ENCODE measurements at regions not wholly inside any gene's neighbourhood (a gene's known extent, or its start where the extent isn't known, plus 50 kb on each side); places are given as distances from the start of the nearest gene placed in this dataset.
"Not testable (repeated sequence)": the region's sequence is repeated elsewhere in the genome, so short reads cannot be mapped to it uniquely, and the experiment has no call there.

GRCh38 chr9:64130325-64130724 lies 1154.7 kb downstream of the FOXD4L5 start:
- H3K4me1 ChIP-seq (ENCODE audit: control insufficient read depth, insufficient read depth, low read length); H3K4me3 ChIP-seq (ENCODE audit: low read depth in 2 of 2, low read length in 2 of 2); CTCF ChIA-PET; intact Hi-C loops (cut with micrococcal nuclease; ENCODE audit: unreplicated experiment); ATAC-seq; H3K36me3 ChIP-seq (ENCODE audit: control insufficient read depth, insufficient read depth, low read length); H3K27ac ChIP-seq (ENCODE audit: low read length); DNase-seq (ENCODE audit: low read depth, low spot score); BruUV-seq (replicated peaks); in situ Hi-C loops (cut with HindIII; ENCODE audit: low pct_unique_long_range_greater_than_20kb, low sequenced_read_pairs); H3K27me3 ChIP-seq (ENCODE audit: control insufficient read depth, insufficient read depth, low read length); POLR2A ChIA-PET; H3K9me3 ChIP-seq (ENCODE audit: control insufficient read depth, insufficient read depth, low read depth, low read length): not testable (repeated sequence)

GRCh38 chr9:64128572-64128971 lies 1156.4 kb downstream of the FOXD4L5 start:
- CTCF ChIA-PET = no interaction called here
- no peak overlapping the region for H3K4me3 ChIP-seq (ENCODE audit: low read depth in 2 of 2, low read length in 2 of 2)
- DNase-seq (ENCODE audit: low read depth, low spot score) (no peak), ATAC-seq (no peak)
- no peaks in the 10 kb centered on the region for H3K27me3 ChIP-seq (ENCODE audit: control insufficient read depth, insufficient read depth, low read length)
- H3K9me3 ChIP-seq (ENCODE audit: control insufficient read depth, insufficient read depth, low read depth, low read length) = no peaks in the 10 kb centered on the region
- BruUV-seq (replicated peaks) = no TSS peak
- no peaks in the 10 kb centered on the region for H3K36me3 ChIP-seq (ENCODE audit: control insufficient read depth, insufficient read depth, low read length)
- in situ Hi-C loops (cut with HindIII; ENCODE audit: low pct_unique_long_range_greater_than_20kb, low sequenced_read_pairs) = no loop called here
- no peak for TF ChIP-seq REST (IDR thresholded peaks at IDR 0.05; ENCODE audit: insufficient read depth in 1 of 2, low read depth in 2 of 2, low read length in 1 of 2)
- no peak for TF ChIP-seq CTCF (IDR thresholded peaks at IDR 0.05)
- no peak for TF ChIP-seq SIN3A (IDR thresholded peaks at IDR 0.05; ENCODE audit: borderline replicate concordance, insufficient read depth, low read depth, low read length)
- TF ChIP-seq TCF7L2 (IDR thresholded peaks at IDR 0.05; ENCODE audit: low read depth, low read length) = no peak
- TF ChIP-seq POLR2AphosphoS5 (IDR thresholded peaks at IDR 0.05; ENCODE audit: low read depth, low read length) = no peak
- intact Hi-C loops (cut with micrococcal nuclease; ENCODE audit: unreplicated experiment) = no loop called here
- no peak overlapping the region for H3K27ac ChIP-seq (ENCODE audit: low read length)
- POLR2A ChIA-PET = no interaction called here
- H3K4me1 ChIP-seq (ENCODE audit: control insufficient read depth, insufficient read depth, low read length) = no peaks in the 10 kb centered on the region

- H3K4me3 ChIP-seq (ENCODE audit: low read depth in 2 of 2, low read length in 2 of 2); in situ Hi-C loops (cut with HindIII; ENCODE audit: low pct_unique_long_range_greater_than_20kb, low sequenced_read_pairs); BruUV-seq (replicated peaks); ATAC-seq; H3K36me3 ChIP-seq (ENCODE audit: control insufficient read depth, insufficient read depth, low read length); H3K9me3 ChIP-seq (ENCODE audit: control insufficient read depth, insufficient read depth, low read depth, low read length); H3K27ac ChIP-seq (ENCODE audit: low read length); DNase-seq (ENCODE audit: low read depth, low spot score); H3K4me1 ChIP-seq (ENCODE audit: control insufficient read depth, insufficient read depth, low read length); CTCF ChIA-PET; H3K27me3 ChIP-seq (ENCODE audit: control insufficient read depth, insufficient read depth, low read length); intact Hi-C loops (cut with micrococcal nuclease; ENCODE audit: unreplicated experiment); POLR2A ChIA-PET: not testable (repeated sequence)
Measured at GRCh38 chr9:64121602-64122001, 1163.4 kb downstream of the FOXD4L5 start.

- H3K27me3 ChIP-seq (ENCODE audit: control insufficient read depth, insufficient read depth, low read length); CTCF ChIA-PET; POLR2A ChIA-PET; BruUV-seq (replicated peaks); H3K27ac ChIP-seq (ENCODE audit: low read length); intact Hi-C loops (cut with micrococcal nuclease; ENCODE audit: unreplicated experiment); DNase-seq (ENCODE audit: low read depth, low spot score); H3K4me1 ChIP-seq (ENCODE audit: control insufficient read depth, insufficient read depth, low read length); in situ Hi-C loops (cut with HindIII; ENCODE audit: low pct_unique_long_range_greater_than_20kb, low sequenced_read_pairs); H3K4me3 ChIP-seq (ENCODE audit: low read depth in 2 of 2, low read length in 2 of 2); ATAC-seq; H3K36me3 ChIP-seq (ENCODE audit: control insufficient read depth, insufficient read depth, low read length); H3K9me3 ChIP-seq (ENCODE audit: control insufficient read depth, insufficient read depth, low read depth, low read length): not testable (repeated sequence)
Measured at GRCh38 chr9:64117329-64117728, 1167.7 kb downstream of the FOXD4L5 start.

- BruUV-seq (replicated peaks); H3K4me1 ChIP-seq (ENCODE audit: control insufficient read depth, insufficient read depth, low read length); in situ Hi-C loops (cut with HindIII; ENCODE audit: low pct_unique_long_range_greater_than_20kb, low sequenced_read_pairs); DNase-seq (ENCODE audit: low read depth, low spot score); H3K27ac ChIP-seq (ENCODE audit: low read length); H3K9me3 ChIP-seq (ENCODE audit: control insufficient read depth, insufficient read depth, low read depth, low read length); POLR2A ChIA-PET; ATAC-seq; H3K27me3 ChIP-seq (ENCODE audit: control insufficient read depth, insufficient read depth, low read length); H3K4me3 ChIP-seq (ENCODE audit: low read depth in 2 of 2, low read length in 2 of 2); intact Hi-C loops (cut with micrococcal nuclease; ENCODE audit: unreplicated experiment); H3K36me3 ChIP-seq (ENCODE audit: control insufficient read depth, insufficient read depth, low read length); CTCF ChIA-PET: not testable (repeated sequence)
Measured at GRCh38 chr9:64107867-64108266, 1177.1 kb downstream of the FOXD4L5 start.

GRCh38 chr9:64107211-64107610 lies 1177.8 kb downstream of the FOXD4L5 start:
- H3K36me3 ChIP-seq (ENCODE audit: control insufficient read depth, insufficient read depth, low read length); POLR2A ChIA-PET; in situ Hi-C loops (cut with HindIII; ENCODE audit: low pct_unique_long_range_greater_than_20kb, low sequenced_read_pairs); H3K9me3 ChIP-seq (ENCODE audit: control insufficient read depth, insufficient read depth, low read depth, low read length); H3K27me3 ChIP-seq (ENCODE audit: control insufficient read depth, insufficient read depth, low read length); BruUV-seq (replicated peaks); ATAC-seq; CTCF ChIA-PET; H3K4me1 ChIP-seq (ENCODE audit: control insufficient read depth, insufficient read depth, low read length); intact Hi-C loops (cut with micrococcal nuclease; ENCODE audit: unreplicated experiment); H3K27ac ChIP-seq (ENCODE audit: low read length); H3K4me3 ChIP-seq (ENCODE audit: low read depth in 2 of 2, low read length in 2 of 2); DNase-seq (ENCODE audit: low read depth, low spot score): not testable (repeated sequence)
